Endodermal cell (in vitro differentiated cells): ENCODE measurements at regions not wholly inside any gene's neighbourhood (a gene's known extent, or its start where the extent isn't known, plus 50 kb on each side); places are given as distances from the start of the nearest gene placed in this dataset.

Experiments used
- DNase-seq: peaks from one replicate; pipeline ENCODE4 v3.0.0-alpha.2; 2017
- H3K27ac ChIP-seq: 2 replicates; pipeline ENCODE4 v1.5.1; 2013; ENCODE audit warnings: mild to moderate bottlenecking, low read depth, low read length, moderate library complexity
- H3K27me3 ChIP-seq: 2 replicates; pipeline ENCODE4 v1.6.1; 2013; ENCODE audit warnings: mild to moderate bottlenecking, low read length, moderate library complexity; ENCODE audit not compliant: insufficient read depth, control insufficient read depth, poor library complexity, severe bottlenecking
- H3K36me3 ChIP-seq: 2 replicates; pipeline ENCODE4 v1.7.0; 2013; ENCODE audit warnings: mild to moderate bottlenecking, low read length, moderate library complexity; ENCODE audit not compliant: control insufficient read depth, insufficient read depth
- H3K4me1 ChIP-seq: one replicate; pipeline ENCODE4 v1.7.0; 2013; ENCODE audit warnings: low read length; ENCODE audit not compliant: control insufficient read depth, insufficient read depth
- H3K4me3 ChIP-seq: 2 replicates; pipeline ENCODE4 v1.5.1; 2013; ENCODE audit warnings: mild to moderate bottlenecking, low read length, moderate library complexity
- H3K9ac ChIP-seq: 2 replicates; pipeline ENCODE4 v1.6.1; 2013; ENCODE audit warnings: mild to moderate bottlenecking, low read length, moderate library complexity; ENCODE audit not compliant: poor library complexity, severe bottlenecking; ENCODE audit errors: extremely low read depth
- H3K9me3 ChIP-seq: 2 replicates; pipeline ENCODE4 v1.6.1; 2013; ENCODE audit warnings: mild to moderate bottlenecking, low read length, moderate library complexity; ENCODE audit not compliant: control insufficient read depth
- H3K27ac Mint-ChIP-seq: 2 replicates; pipeline ENCODE4 v1.8.0; 2020; ENCODE audit warnings: mixed read lengths
- H3K27me3 Mint-ChIP-seq: 2 replicates; pipeline ENCODE4 v1.8.0; 2021; ENCODE audit warnings: mild to moderate bottlenecking, mixed read lengths; ENCODE audit not compliant: insufficient read depth
- H3K36me3 Mint-ChIP-seq: 2 replicates; pipeline ENCODE4 v1.8.0; 2020; ENCODE audit warnings: low read depth, mixed read lengths
- H3K4me1 Mint-ChIP-seq: 2 replicates; pipeline ENCODE4 v1.8.0; 2020; ENCODE audit warnings: mixed read lengths
- H3K4me3 Mint-ChIP-seq: 2 replicates; pipeline ENCODE4 v1.8.0; 2020; ENCODE audit warnings: mild to moderate bottlenecking, moderate library complexity, mixed read lengths
- H3K9me3 Mint-ChIP-seq: 2 replicates; pipeline ENCODE4 v1.8.0; 2020; ENCODE audit warnings: mild to moderate bottlenecking, mixed read lengths
- CTCF ChIP-seq: fragments of 200-600 bp; sonication (generic); conservative IDR thresholded peaks from 2 replicates; pipeline ENCODE4 v1.5.0; 2021; ENCODE audit warnings: antibody characterized with exemption, mild to moderate bottlenecking
- WGBS, 2 experiments: methylation state at CpG; one replicate each; pipeline versions ENCODE4 v1.1.5 to v1.1.7; 2013; ENCODE audit warnings: missing lambda C conversion rate in 2 of 2, mixed read lengths in 1 of 2; ENCODE audit not compliant: insufficient coverage in 1 of 2, insufficient read length in 1 of 2; 5-methylcytosine and 5-hydroxymethylcytosine counted together

DNA sequence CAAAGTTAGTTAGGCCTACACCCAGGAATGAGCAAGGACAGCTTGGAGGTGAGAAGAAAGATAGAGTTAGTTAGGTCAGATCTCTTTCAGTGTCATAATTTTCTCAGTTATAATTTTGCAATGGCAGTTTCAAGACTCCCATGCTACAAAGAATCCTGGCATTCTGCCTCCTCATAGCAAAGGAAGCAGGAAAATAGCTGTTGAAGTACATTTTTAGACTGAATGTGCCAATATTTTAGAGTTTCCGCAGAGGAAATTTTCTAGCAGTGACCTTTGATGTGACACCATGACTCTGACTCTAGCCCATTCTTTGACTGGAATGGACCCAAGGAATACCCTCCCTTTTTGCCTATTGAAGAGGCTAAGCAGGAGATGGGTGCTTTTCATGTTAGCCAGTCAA is 371.7 kb downstream of the PIK3C3 start:
- H3K4me1 Mint-ChIP-seq = no peaks in the 10 kb centered on the region

GRCh38 chr18:42328931-42329330 is 373.9 kb downstream of the PIK3C3 start:
- Histone ChIP-seq H3K27me3 (no peaks in the 10 kb centered on the region), H3K36me3 (no peaks in the 10 kb centered on the region), H3K4me3 (no peak overlapping the region), H3K4me1 (no peaks in the 10 kb centered on the region), H3K27ac (no peak overlapping the region), H3K9ac (no peak overlapping the region), H3K9me3 (no peaks in the 10 kb centered on the region)
- H3K27me3 Mint-ChIP-seq = no peaks in the 10 kb centered on the region
- no peak overlapping the region for H3K27ac Mint-ChIP-seq
- no peaks in the 10 kb centered on the region for H3K36me3 Mint-ChIP-seq
- H3K4me1 Mint-ChIP-seq = no peaks in the 10 kb centered on the region
- peaks cover 2% of the 10 kb centered on the region for H3K9me3 Mint-ChIP-seq
- 93% methylated on average over 1 of the region's 1 CpG; no CpG with 5 or more reads in 1 of the 2 experiments for WGBS, 2 experiments
- DNase-seq = no peak
- TF ChIP-seq CTCF = no peak
- H3K4me3 Mint-ChIP-seq = no peak overlapping the region

More for the DNA sequence above, 371.7 kb downstream of the PIK3C3 start:
- no peak overlapping the region for H3K4me3 Mint-ChIP-seq
- Histone ChIP-seq H3K4me1 (no peaks in the 10 kb centered on the region), H3K36me3 (no peaks in the 10 kb centered on the region), H3K27me3 (no peaks in the 10 kb centered on the region), H3K9ac (no peak overlapping the region), H3K27ac (no peak overlapping the region), H3K9me3 (no peaks in the 10 kb centered on the region), H3K4me3 (no peak overlapping the region)
- no peaks in the 10 kb centered on the region for H3K27me3 Mint-ChIP-seq
- H3K9me3 Mint-ChIP-seq = peaks cover 2% of the 10 kb centered on the region
- DNase-seq = no peak
- TF ChIP-seq CTCF = no peak
- no peak overlapping the region for H3K27ac Mint-ChIP-seq
- WGBS, 2 experiments = 91 to 95% methylated on average over 1 of the region's 1 CpG
- H3K36me3 Mint-ChIP-seq = no peaks in the 10 kb centered on the region

DNA sequence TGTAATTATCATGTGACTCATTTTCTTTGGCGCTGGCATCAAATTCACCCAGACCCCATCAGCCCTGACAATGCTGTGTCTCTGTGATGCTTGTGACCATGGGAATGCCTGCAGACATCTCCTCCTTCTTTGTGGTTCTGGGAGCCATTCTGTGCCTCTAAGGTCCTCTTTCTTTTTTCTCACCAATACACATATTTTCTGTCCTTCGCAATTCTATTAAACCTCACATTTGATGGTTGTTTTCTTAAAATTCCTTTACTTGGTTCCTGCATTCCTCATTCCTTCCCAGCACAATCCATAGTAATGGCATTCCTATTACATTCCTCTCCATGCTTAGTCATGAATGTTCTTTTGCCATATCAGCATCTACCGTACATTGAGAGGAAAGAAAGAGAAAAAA is 375.3 kb downstream of the PIK3C3 start:
- Histone ChIP-seq H3K36me3 (no peaks in the 10 kb centered on the region), H3K9me3 (no peaks in the 10 kb centered on the region), H3K27ac (no peak overlapping the region), H3K9ac (no peak overlapping the region), H3K4me3 (no peak overlapping the region), H3K27me3 (no peaks in the 10 kb centered on the region), H3K4me1 (no peaks in the 10 kb centered on the region)
- no peak for DNase-seq
- no peaks in the 10 kb centered on the region for H3K9me3 Mint-ChIP-seq
- H3K36me3 Mint-ChIP-seq = no peaks in the 10 kb centered on the region
- H3K27me3 Mint-ChIP-seq = no peaks in the 10 kb centered on the region
- H3K4me3 Mint-ChIP-seq = no peak overlapping the region
- WGBS, 2 experiments = 93 to 94% methylated on average over 2 to 3 of the region's 3 CpGs
- no peaks in the 10 kb centered on the region for H3K4me1 Mint-ChIP-seq
- no peak overlapping the region for H3K27ac Mint-ChIP-seq
- TF ChIP-seq CTCF = no peak
